ENCODE measurements at regions not wholly inside any gene's neighbourhood (a gene's known extent, or its start where the extent isn't known, plus 50 kb on each side); places are given as distances from the start of the nearest gene placed in this dataset.

- no peak for DNase-seq
Observed at GRCh38 chr7:46146454-46147255, 225.6 kb upstream of the IGFBP3 start.

GRCh38 chr7:46145412-46145811, 224.3 kb upstream of the IGFBP3 start:
- no peak for DNase-seq

GRCh38 chr7:46143949-46144917, 223.2 kb upstream of the IGFBP3 start:
- DNase-seq = no peak

GRCh38 chr7:46143421-46143820, 222.3 kb upstream of the IGFBP3 start:
- DNase-seq = no peak

- DNase-seq = no peak
Observed at GRCh38 chr7:46139079-46139478, 218.0 kb upstream of the IGFBP3 start.

- DNase-seq = no peak
Observed at GRCh38 chr7:46137725-46138124, 216.7 kb upstream of the IGFBP3 start.

- DNase-seq = no peak
Observed at GRCh38 chr7:46135557-46135956, 214.5 kb upstream of the IGFBP3 start.

GRCh38 chr7:46134795-46135194, 213.7 kb upstream of the IGFBP3 start:
- DNase-seq = no peak

- DNase-seq = no peak
Observed at GRCh38 chr7:46134385-46134784, 213.3 kb upstream of the IGFBP3 start.

- no peak for DNase-seq
Observed at GRCh38 chr7:46133751-46134150, 212.7 kb upstream of the IGFBP3 start.

- no peak for DNase-seq
Observed at GRCh38 chr7:46133072-46133471, 212.0 kb upstream of the IGFBP3 start.

- no peak for DNase-seq
Observed at GRCh38 chr7:46131916-46132795, 211.1 kb upstream of the IGFBP3 start.

- DNase-seq = no peak
Observed at GRCh38 chr7:46129831-46130230, 208.8 kb upstream of the IGFBP3 start.

GRCh38 chr7:46127814-46128213, 206.7 kb upstream of the IGFBP3 start:
- DNase-seq = no peak

- no peak for DNase-seq
Observed at GRCh38 chr7:46126675-46127300, 205.7 kb upstream of the IGFBP3 start.

- no peak for DNase-seq
Observed at GRCh38 chr7:46123756-46124343, 202.8 kb upstream of the IGFBP3 start.

GRCh38 chr7:46115410-46115809, 194.3 kb upstream of the IGFBP3 start:
- DNase-seq = no peak

- no peak for DNase-seq
Observed at GRCh38 chr7:46109437-46109836, 188.4 kb upstream of the IGFBP3 start.

GRCh38 chr7:46108272-46108671, 187.2 kb upstream of the IGFBP3 start:
- DNase-seq = no peak

GRCh38 chr7:46107610-46108217, 186.6 kb upstream of the IGFBP3 start:
- DNase-seq = no peak

- DNase-seq = no peak
Observed at GRCh38 chr7:46100521-46100920, 179.4 kb upstream of the IGFBP3 start.

GRCh38 chr7:46099076-46099475, 178.0 kb upstream of the IGFBP3 start:
- no peak for DNase-seq
